Neural cell (in vitro differentiated cells): ENCODE measurements at regions not wholly inside any gene's neighbourhood (a gene's known extent, or its start where the extent isn't known, plus 50 kb on each side); places are given as distances from the start of the nearest gene placed in this dataset.

Source experiments
- H2AFZ ChIP-seq: fragments of 200-600, 300-800 bp; sonication (generic), shearing (Covaris generic); 2 replicates; pipeline ENCODE4 v1.6.0; 2014; ENCODE audit warnings: low read depth, mild to moderate bottlenecking, antibody characterized with exemption, low read length, moderate library complexity
- H3F3A ChIP-seq: fragments of 200-600 bp; shearing (Covaris generic); 2 replicates; pipeline ENCODE4 v1.6.1; 2016; ENCODE audit warnings: mild to moderate bottlenecking, moderate library complexity, mixed read lengths, antibody characterized with exemption, low read length; ENCODE audit not compliant: insufficient read depth, poor library complexity, severe bottlenecking
- H3K27ac ChIP-seq: fragments of 200-600, 300-800 bp; sonication (generic), shearing (Covaris generic); 2 replicates; pipeline ENCODE4 v1.5.1; 2014; ENCODE audit warnings: mild to moderate bottlenecking, low read length, moderate library complexity
- H3K27me3 ChIP-seq: fragments of 300-800, 200-600 bp; sonication (generic), shearing (Covaris generic); 2 replicates; pipeline ENCODE4 v1.6.0; 2014; ENCODE audit warnings: mild to moderate bottlenecking, low read depth, low read length, moderate library complexity; ENCODE audit not compliant: insufficient read depth
- H3K36me3 ChIP-seq: fragments of 300-800, 200-600 bp; sonication (generic), shearing (Covaris generic); 2 replicates; pipeline ENCODE4 v1.5.1; 2014; ENCODE audit warnings: mild to moderate bottlenecking, antibody characterized with exemption, low read length, moderate library complexity; ENCODE audit not compliant: insufficient read depth
- H3K4me2 ChIP-seq: fragments of 300-800, 200-600 bp; sonication (generic), shearing (Covaris generic); 2 replicates; pipeline ENCODE4 v1.6.0; 2014; ENCODE audit warnings: mild to moderate bottlenecking, low read length
- H3K4me3 ChIP-seq: fragments of 300-800, 200-600 bp; sonication (generic), shearing (Covaris generic); 2 replicates; pipeline ENCODE4 v1.5.1; 2014; ENCODE audit warnings: mild to moderate bottlenecking, low read length, moderate library complexity
- H3K79me2 ChIP-seq: fragments of 200-600 bp; shearing (Covaris generic); replicated peaks from 2 replicates; pipeline ENCODE4 v1.6.0; 2014; ENCODE audit warnings: mild to moderate bottlenecking, low read length, moderate library complexity; ENCODE audit not compliant: insufficient read depth
- H3K9ac ChIP-seq: fragments of 300-800, 200-600 bp; sonication (generic), shearing (Covaris generic); 2 replicates; pipeline ENCODE4 v1.6.1; 2016; ENCODE audit warnings: mild to moderate bottlenecking, low read length, mixed read lengths
- H3K9me2 ChIP-seq: fragments of 200-600 bp; shearing (Covaris generic); 2 replicates; pipeline ENCODE4 v1.6.1; 2016; ENCODE audit warnings: mild to moderate bottlenecking, low read length, mixed read lengths; ENCODE audit not compliant: insufficient read depth
- H3K9me3 ChIP-seq: fragments of 200-600, 300-800 bp; sonication (generic), shearing (Covaris generic); 2 replicates; pipeline ENCODE4 v1.6.1; 2016; ENCODE audit warnings: mild to moderate bottlenecking, mixed run types, low read length, moderate library complexity, mixed read lengths
- H4K20me1 ChIP-seq: fragments of 200-600 bp; shearing (Covaris generic); 2 replicates; pipeline ENCODE4 v1.6.1; 2016; ENCODE audit warnings: mild to moderate bottlenecking, mixed run types; ENCODE audit not compliant: insufficient read depth
- EP300 ChIP-seq: fragments of 450-650 bp; conservative IDR thresholded peaks from 2 replicates; pipeline ENCODE4 v1.6.1; 2014; ENCODE audit warnings: antibody characterized with exemption, mild to moderate bottlenecking, moderate library complexity; ENCODE audit not compliant: poor library complexity, severe bottlenecking
- EZH2 ChIP-seq: fragments of 200-600, 300-800 bp; shearing (Covaris generic), sonication (generic); IDR thresholded peaks from 2 replicates; pipeline ENCODE4 v1.6.1; 2014; ENCODE audit warnings: antibody characterized with exemption, low read length, borderline replicate concordance, mild to moderate bottlenecking; ENCODE audit not compliant: insufficient read depth, poor library complexity, severe bottlenecking
- MXI1 ChIP-seq: fragments of 450-650 bp; conservative IDR thresholded peaks from 2 replicates; pipeline ENCODE4 v1.6.1; 2014; ENCODE audit warnings: antibody characterized with exemption, mild to moderate bottlenecking; ENCODE audit not compliant: poor library complexity, severe bottlenecking
- POLR2AphosphoS5 ChIP-seq: IDR thresholded peaks from 2 replicates; pipeline ENCODE4 v1.6.1; 2012
- RAD21 ChIP-seq: fragments of 450-650 bp; conservative IDR thresholded peaks from 2 replicates; pipeline ENCODE4 v1.6.1; 2014; ENCODE audit warnings: antibody characterized with exemption, mild to moderate bottlenecking, moderate library complexity
- REST ChIP-seq: IDR thresholded peaks from 2 replicates; pipeline ENCODE4 v1.6.1; 2012; ENCODE audit warnings: borderline replicate concordance
- SMC3 ChIP-seq: fragments of 450-650 bp; conservative IDR thresholded peaks from 2 replicates; pipeline ENCODE4 v1.6.1; 2014; ENCODE audit warnings: antibody characterized with exemption, mild to moderate bottlenecking, moderate library complexity; ENCODE audit not compliant: poor library complexity
- TAF1 ChIP-seq: IDR thresholded peaks from 2 replicates; pipeline ENCODE4 v1.6.1; 2012; ENCODE audit warnings: low read depth

GRCh38 chr4:106430797-106431196 is 62.2 kb upstream of the GIMD1 start:
- H2AFZ ChIP-seq: no peak overlapping the region
- TF ChIP-seq REST (no peak), EZH2 (no peak), MXI1 (no peak), SMC3 (no peak), POLR2AphosphoS5 (no peak), EP300 (no peak), RAD21 (no peak), TAF1 (no peak)
- H3K36me3 ChIP-seq: no peaks in the 10 kb centered on the region
- no peaks in the 10 kb centered on the region for H3K9me3 ChIP-seq
- no peaks in the 10 kb centered on the region for H3K27me3 ChIP-seq
- H3K4me3 ChIP-seq: no peak overlapping the region
- no peaks in the 10 kb centered on the region for H3F3A ChIP-seq
- no peak overlapping the region for H3K4me2 ChIP-seq
- H3K27ac ChIP-seq: no peak overlapping the region
- H3K79me2 ChIP-seq: no peaks in the 10 kb centered on the region
- no peak overlapping the region for H3K9ac ChIP-seq
- H4K20me1 ChIP-seq: no peaks in the 10 kb centered on the region
- H3K9me2 ChIP-seq: no peaks in the 10 kb centered on the region

GRCh38 chr4:106429885-106430284 is 61.3 kb upstream of the GIMD1 start:
- Histone ChIP-seq H3K9me3 (no peaks in the 10 kb centered on the region), H3K79me2 (no peaks in the 10 kb centered on the region), H3K4me2 (no peak overlapping the region), H3F3A (no peaks in the 10 kb centered on the region), H4K20me1 (no peaks in the 10 kb centered on the region), H3K27ac (no peak overlapping the region), H3K9me2 (no peaks in the 10 kb centered on the region), H3K27me3 (no peaks in the 10 kb centered on the region), H3K4me3 (no peak overlapping the region), H3K36me3 (no peaks in the 10 kb centered on the region), H3K9ac (no peak overlapping the region), H2AFZ (no peak overlapping the region)
- TF ChIP-seq TAF1 (no peak), EZH2 (no peak), SMC3 (no peak), RAD21 (no peak), EP300 (no peak), POLR2AphosphoS5 (no peak), REST (no peak)
